GM12878 (cell line): ENCODE measurements at regions not wholly inside any gene's neighbourhood (a gene's known extent, or its start where the extent isn't known, plus 50 kb on each side); places are given as distances from the start of the nearest gene placed in this dataset.

ENCODE experiments used
- ATAC-seq: fragments of 200-7000 bp; cut with Tn5 transposase; 3 replicates; pipeline ENCODE4 v1.9.1; 2020; ENCODE audit warnings: mild to moderate bottlenecking, moderate library complexity
- BruUV-seq: library from RNA; stranded (reverse); fragments of 400-500 nt; replicated peaks from 2 replicates; lab custom pipeline; 2021; lab: Mats Ljungman, UMichigan
- CTCF ChIA-PET: fragments of 300-600 bp; sonication (Branson Sonifier 250); formaldehyde crosslinking; extraction: SDS; loops from one replicate; lab custom pipeline; 2021; ENCODE audit warnings: inconsistent platforms; lab: Yijun Ruan, JAX
- POLR2A ChIA-PET: fragments of 350-600 bp; formaldehyde crosslinking; extraction: SDS; loops from one replicate; lab custom pipeline; 2021; ENCODE audit warnings: inconsistent platforms; lab: Charles Lee
- RAD21 ChIA-PET: fragments of 300-600 bp; sonication (Branson Sonifier 250); formaldehyde crosslinking; loops from one replicate; lab custom pipeline; 2023; ENCODE audit warnings: antibody characterized with exemption; ENCODE audit not compliant: unreplicated experiment; lab: Charles Lee
- SMC1A ChIA-PET: fragments of 300-600 bp; sonication (Branson Sonifier 250); formaldehyde crosslinking; loops from one replicate; lab custom pipeline; 2023; ENCODE audit not compliant: unreplicated experiment, uncharacterized antibody; lab: Charles Lee
- DNase-seq: peaks from one replicate; pipeline ENCODE4 v3.0.0-alpha.2; 2011; ENCODE audit warnings: low read depth, low spot score
- FAIRE-seq: peaks from 3 replicates; lab custom pipeline; 2011; peaks lifted over from hg19 to GRCh38; lab: Jason Lieb, UNC
- H2AFZ ChIP-seq: 2 replicates; pipeline ENCODE4 v1.6.0; 2011; ENCODE audit warnings: low read depth, low read length, control low read depth; ENCODE audit not compliant: control insufficient read depth
- H3K27ac ChIP-seq: 2 replicates; pipeline ENCODE4 v1.5.1; 2011; ENCODE audit warnings: control low read depth; ENCODE audit not compliant: control insufficient read depth, insufficient read depth
- H3K27me3 ChIP-seq, 2 experiments: replicated peaks in 1 of 2; 2 replicates each; pipeline versions ENCODE4 v1.6.0 to v1.6.1; 2011; ENCODE audit warnings: low read length in 1 of 2; ENCODE audit not compliant: control insufficient read depth in 2 of 2, insufficient read depth in 2 of 2
- H3K36me3 ChIP-seq, 2 experiments: 2 replicates each; pipeline ENCODE4 v1.5.1; 2011; ENCODE audit warnings: low read length in 1 of 2; ENCODE audit not compliant: control insufficient read depth in 2 of 2, insufficient read depth in 2 of 2
- H3K4me1 ChIP-seq: 2 replicates; pipeline ENCODE4 v1.6.1; 2011; ENCODE audit warnings: mild to moderate bottlenecking, low read length, moderate library complexity, mixed read lengths; ENCODE audit not compliant: control insufficient read depth, insufficient read depth
- H3K4me2 ChIP-seq: 2 replicates; pipeline ENCODE4 v1.6.0; 2011; ENCODE audit warnings: control low read depth; ENCODE audit not compliant: control insufficient read depth, insufficient read depth
- H3K4me3 ChIP-seq: fragments of 200-600 bp; sonication (generic); 2 replicates; pipeline ENCODE4 v1.5.1; 2016
- H3K79me2 ChIP-seq: 2 replicates; pipeline ENCODE4 v1.6.0; 2011; ENCODE audit warnings: low read length; ENCODE audit not compliant: control insufficient read depth, insufficient read depth
- H3K9ac ChIP-seq: 2 replicates; pipeline ENCODE4 v1.8.0; 2011; ENCODE audit warnings: low read length, control low read depth, mixed read lengths; ENCODE audit not compliant: control insufficient read depth, insufficient read depth
- H3K9me3 ChIP-seq: replicated peaks from 3 replicates; pipeline ENCODE4 v1.5.1; 2011; ENCODE audit warnings: mild to moderate bottlenecking, low read length; ENCODE audit not compliant: control insufficient read depth, insufficient read depth
- H4K20me1 ChIP-seq: 2 replicates; pipeline ENCODE4 v1.6.0; 2011; ENCODE audit not compliant: control insufficient read depth, insufficient read depth
- ATF7 ChIP-seq: fragments of 450-650 bp; IDR thresholded peaks from 2 replicates; pipeline ENCODE4 v1.6.1; 2016; ENCODE audit warnings: low read depth, mild to moderate bottlenecking
- CTCF ChIP-seq, 3 experiments: IDR thresholded peaks in 2 of 3; conservative IDR thresholded peaks in 1 of 3; 2 replicates each; pipeline ENCODE4 v1.5.1; 2011; ENCODE audit warnings: low read depth in 3 of 3, low read length in 3 of 3, mild to moderate bottlenecking in 3 of 3, control low read depth in 2 of 3, moderate library complexity in 2 of 3, inconsistent platforms in 1 of 3, mixed read lengths in 1 of 3; ENCODE audit not compliant: control insufficient read depth in 2 of 3, insufficient read depth in 1 of 3; ENCODE audit errors: extremely low read depth in 1 of 3
- ELK1 ChIP-seq: IDR thresholded peaks from 2 replicates; pipeline ENCODE4 v1.6.1; 2012; ENCODE audit warnings: low read depth, low read length, improper control_type of control experiment
- EP300 ChIP-seq, 2 experiments: fragments of 150-350 bp in 1 of 2; IDR thresholded peaks; 2 replicates each; pipeline ENCODE4 v1.6.1; 2011 to 2012; ENCODE audit warnings: low read depth in 2 of 2, low read length in 2 of 2, borderline replicate concordance in 1 of 2, improper control_type of control experiment in 1 of 2, inconsistent platforms in 1 of 2; ENCODE audit not compliant: control insufficient read depth in 1 of 2
- EZH2 ChIP-seq: IDR thresholded peaks from 2 replicates; pipeline ENCODE4 v1.6.1; 2012; ENCODE audit warnings: low read depth, mild to moderate bottlenecking, control low read depth, inconsistent platforms, low read length, borderline replicate concordance; ENCODE audit not compliant: control insufficient read depth
- GABPA ChIP-seq: IDR thresholded peaks from 2 replicates; pipeline ENCODE4 v1.6.1; 2014; ENCODE audit warnings: antibody characterized with exemption, low read depth, mild to moderate bottlenecking, inconsistent platforms
- POU2F2 ChIP-seq: IDR thresholded peaks from 3 replicates; pipeline ENCODE4 v1.6.1; 2011; ENCODE audit warnings: low read depth, mild to moderate bottlenecking, low read length, borderline replicate concordance
- RAD21 ChIP-seq: IDR thresholded peaks from 2 replicates; pipeline ENCODE4 v1.6.1; 2011; ENCODE audit warnings: mild to moderate bottlenecking, low read depth, low read length, moderate library complexity; ENCODE audit not compliant: insufficient read depth
- SMC3 ChIP-seq: IDR thresholded peaks from 2 replicates; pipeline ENCODE4 v1.6.1; 2011; ENCODE audit warnings: low read length, improper control_type of control experiment, borderline replicate concordance
- SP1 ChIP-seq: IDR thresholded peaks from one replicate; pipeline ENCODE4 v1.6.1; 2011; ENCODE audit warnings: low read depth, low read length
- SPI1 ChIP-seq: IDR thresholded peaks from 2 replicates; pipeline ENCODE4 v1.6.1; 2011; ENCODE audit warnings: low read depth, mild to moderate bottlenecking, low read length, moderate library complexity, borderline replicate concordance; ENCODE audit not compliant: insufficient read depth
- ZBED1 ChIP-seq: IDR thresholded peaks from 2 replicates; pipeline ENCODE4 v1.6.1; 2016; ENCODE audit warnings: borderline replicate concordance
- ZNF687 ChIP-seq: fragments of 450-650 bp; IDR thresholded peaks from 2 replicates; pipeline ENCODE4 v1.6.1; 2017; ENCODE audit warnings: mild to moderate bottlenecking, moderate library complexity
- WGBS: methylation state at CpG from one replicate; pipeline ENCODE4 v1.1.6; 2016; ENCODE audit warnings: low lambda C conversion rate; ENCODE audit not compliant: insufficient replicate concordance, insufficient coverage; ENCODE audit errors: missing lambda C conversion rate; 5-methylcytosine and 5-hydroxymethylcytosine counted together
- in situ Hi-C: fragments of 300-500 bp; cut with MboI; formaldehyde crosslinking; loops from 9 replicates; pipeline ENCODE4 v1.14.3; 2018; ENCODE audit warnings: mixed read lengths
- intact Hi-C: fragments of 100-400 bp; cut with micrococcal nuclease; formaldehyde crosslinking; loops from one replicate; pipeline ENCODE4 v1.14.2; 2022; ENCODE audit not compliant: unreplicated experiment

GRCh38 chr9:7234144-7234543, 476.4 kb downstream of the KDM4C start:
- ATAC-seq, result peak; percentile 80

More at GRCh38 chr9:7234144-7234543, 476.4 kb downstream of the KDM4C start:
- no peaks in the 10 kb centered on the region for H3K9me3 ChIP-seq
- no peaks in the 10 kb centered on the region for H4K20me1 ChIP-seq
- no peak overlapping the region for H3K4me3 ChIP-seq
- FAIRE-seq (no peak), DNase-seq (no peak)
- H3K27ac ChIP-seq, result no peak overlapping the region
- H3K79me2 ChIP-seq, result no peaks in the 10 kb centered on the region
- H2AFZ ChIP-seq, result no peak overlapping the region
- no peak overlapping the region for H3K4me2 ChIP-seq
- no peaks in the 10 kb centered on the region for H3K36me3 ChIP-seq
- ChIA-PET SMC1A (interaction anchor here (0.6 to 1.8 kb wide), 15 partner anchors 9 to 490 kb away, joined by 3 to 7 read pairs (median 4); no protein-coding TSS in a partner anchor), RAD21 (interaction anchor here (0.5 to 1.3 kb wide), 14 partner anchors 9 to 323 kb away, joined by 3 to 6 read pairs (median 4); no protein-coding TSS in a partner anchor), CTCF (interaction anchor here (0.6 to 2.5 kb wide), 44 partner anchors 9 to 1661 kb away, joined by 3 to 12 read pairs (median 3); no protein-coding TSS in a partner anchor), POLR2A (interaction anchor here (0.6 kb wide), 2 partner anchors 57 to 126 kb away, joined by 3 to 4 read pairs; no protein-coding TSS in a partner anchor)
- no peaks in the 10 kb centered on the region for H3K4me1 ChIP-seq
- TF ChIP-seq RAD21 (peak; percentile 56), SPI1 (no peak), ZBED1 (no peak), CTCF (IDR thresholded peaks at IDR 0.05 in 2 of 3, conservative IDR thresholded peaks at IDR 0.05 in 1 of 3; ENCODE audit: control insufficient read depth in 2 of 3, extremely low read depth in 1 of 3, insufficient read depth in 1 of 3, low read depth in 3 of 3, low read length in 3 of 3) (peak; percentile 45 to 63 (median 52)), EZH2 (no peak), SMC3 (peak; percentile 41; the same call in 1 of the 2 replicates), ATF7 (no peak), POU2F2 (peak; percentile 53; the same call in 1 of the 3 replicates), EP300 (IDR thresholded peaks at IDR 0.05; ENCODE audit: borderline replicate concordance in 1 of 2, control insufficient read depth in 1 of 2, low read depth in 2 of 2, low read length in 2 of 2) (no peak), ZNF687 (no peak), GABPA (no peak), ELK1 (no peak), SP1 (no peak)
- intact Hi-C loops (no loop called here), in situ Hi-C loops (no loop called here)
- BruUV-seq, result no TSS peak
- no peak overlapping the region for H3K9ac ChIP-seq
- 9% methylated on average over 5 of the region's 5 CpGs for WGBS
- no peaks in the 10 kb centered on the region for H3K27me3 ChIP-seq
